ENCODE measurements at regions not wholly inside any gene's neighbourhood (a gene's known extent, or its start where the extent isn't known, plus 50 kb on each side); places are given as distances from the start of the nearest gene placed in this dataset.

- no peak for TF ChIP-seq CTCF (conservative IDR thresholded peaks at IDR 0.05)
- TF ChIP-seq ZFX (IDR thresholded peaks at IDR 0.05) = no peak
Observed at GRCh38 chr2:126831234-126832005, 67.3 kb upstream of the TEX51 start.

All from C4-2B (cell line).